B cell (primary cell): ENCODE measurements at regions not wholly inside any gene's neighbourhood (a gene's known extent, or its start where the extent isn't known, plus 50 kb on each side); places are given as distances from the start of the nearest gene placed in this dataset.

Experiments used
- ATAC-seq: fragments of 200-7000 bp; cut with Tn5 transposase; one replicate; pipeline ENCODE4 v1.10.0; 2021; ENCODE audit warnings: low read depth, mild to moderate bottlenecking, moderate number of reproducible peaks, moderate library complexity
- CTCF ChIA-PET: fragments of 350-600 bp; sonication (Branson Sonifier 250); formaldehyde crosslinking; loops from one replicate; lab custom pipeline; 2021; ENCODE audit warnings: antibody characterized with exemption, inconsistent platforms; lab: Charles Lee
- POLR2A ChIA-PET: fragments of 350-600 bp; sonication (Branson Sonifier 250); formaldehyde crosslinking; loops from one replicate; lab custom pipeline; 2021; ENCODE audit warnings: antibody characterized with exemption; lab: Charles Lee
- DNase-seq: peaks from one replicate; pipeline ENCODE4 v3.0.0; 2013
- H2AFZ ChIP-seq: 2 replicates; pipeline ENCODE4 v1.6.1; 2012; ENCODE audit warnings: mild to moderate bottlenecking, low read depth, low read length; ENCODE audit not compliant: insufficient read depth, poor library complexity, severe bottlenecking
- H3K27ac ChIP-seq, 2 donors: 1 replicate in 1 of 2; 2 replicates in 1 of 2; pipeline ENCODE4 v1.5.1; 2012 to 2013; ENCODE audit warnings: low read length in 2 of 2, mild to moderate bottlenecking in 2 of 2, moderate library complexity in 1 of 2
- H3K27me3 ChIP-seq, 4 experiments: fragments of 200-600 bp in 1 of 4; sonication (generic) in 1 of 4; replicated peaks in 1 of 4; 1 replicate in 2 of 4; 2 replicates in 2 of 4; pipeline versions ENCODE4 v1.6.1 to v1.7.0; 2013 to 2016; ENCODE audit warnings: low read length in 3 of 4, mild to moderate bottlenecking in 2 of 4, mixed read lengths in 1 of 4, moderate library complexity in 1 of 4; ENCODE audit not compliant: insufficient read depth in 4 of 4, control insufficient read depth in 3 of 4; ENCODE audit errors: control extremely low read depth in 1 of 4
- H3K36me3 ChIP-seq, 2 experiments: replicated peaks in 1 of 2; 1 replicate in 1 of 2; 2 replicates in 1 of 2; pipeline versions ENCODE4 v1.6.1 to v1.7.1; 2013; ENCODE audit warnings: low read length in 1 of 2; ENCODE audit not compliant: insufficient read depth in 2 of 2, control insufficient read depth in 1 of 2; ENCODE audit errors: control extremely low read depth in 1 of 2, extremely low read depth in 1 of 2
- H3K4me1 ChIP-seq, 2 donors: fragments of 200-600 bp in 1 of 2; sonication (generic) in 1 of 2; 1 replicate in 1 of 2; 2 replicates in 1 of 2; pipeline versions ENCODE4 v1.5.1 to v1.6.1; 2013 to 2017; ENCODE audit warnings: low read length in 2 of 2; ENCODE audit not compliant: control insufficient read depth in 2 of 2, insufficient read depth in 2 of 2
- H3K4me2 ChIP-seq: replicated peaks from 2 replicates; pipeline ENCODE3; 2012; ENCODE audit warnings: mild to moderate bottlenecking, low read depth, low read length; ENCODE audit not compliant: poor library complexity, severe bottlenecking
- H3K4me3 ChIP-seq, 5 experiments: fragments of 200-600 bp in 1 of 5; sonication (generic) in 1 of 5; 1 replicate in 3 of 5; 2 replicates in 2 of 5; pipeline versions ENCODE4 v1.5.1 to v1.7.0; 2011 to 2016; ENCODE audit warnings: low read length in 4 of 5, mild to moderate bottlenecking in 4 of 5, low read depth in 2 of 5, control low read depth in 1 of 5, moderate library complexity in 1 of 5; ENCODE audit not compliant: insufficient read depth in 1 of 5; ENCODE audit errors: control extremely low read depth in 1 of 5, extremely low read depth in 1 of 5
- H3K79me2 ChIP-seq: fragments of 200-600 bp; sonication (generic); one replicate; pipeline ENCODE4 v1.6.0; 2016; ENCODE audit warnings: low read length; ENCODE audit not compliant: control insufficient read depth, insufficient read depth
- H3K9ac ChIP-seq: fragments of 200-600 bp; sonication (generic); 2 replicates; pipeline ENCODE4 v1.6.1; 2017; ENCODE audit warnings: mild to moderate bottlenecking, low read length, moderate library complexity
- H3K9me3 ChIP-seq, 3 donors: one replicate each; pipeline versions ENCODE4 v1.6.1 to v1.7.1; 2013; ENCODE audit warnings: low read length in 2 of 3; ENCODE audit not compliant: control insufficient read depth in 2 of 3, insufficient read depth in 1 of 3; ENCODE audit errors: control extremely low read depth in 1 of 3
- H4K20me1 ChIP-seq: 2 replicates; pipeline ENCODE4 v1.6.0; 2012; ENCODE audit warnings: mild to moderate bottlenecking, low read length; ENCODE audit not compliant: insufficient read depth, control insufficient read depth, poor library complexity, severe bottlenecking
- H3K27ac Mint-ChIP-seq: one replicate; pipeline ENCODE4 v1.8.0; 2021; ENCODE audit warnings: mixed read lengths
- H3K27me3 Mint-ChIP-seq: one replicate; pipeline ENCODE4 v1.8.0; 2021; ENCODE audit warnings: mixed read lengths
- H3K4me1 Mint-ChIP-seq: one replicate; pipeline ENCODE4 v1.8.0; 2021; ENCODE audit warnings: mixed read lengths
- H3K4me3 Mint-ChIP-seq: one replicate; pipeline ENCODE4 v1.8.0; 2021; ENCODE audit warnings: mixed read lengths
- H3K9me3 Mint-ChIP-seq: one replicate; pipeline ENCODE4 v1.8.0; 2022; ENCODE audit warnings: mixed read lengths; ENCODE audit not compliant: insufficient read depth
- EZH2 ChIP-seq: IDR thresholded peaks from 2 replicates; pipeline ENCODE4 v1.6.1; 2012; ENCODE audit warnings: borderline replicate concordance, low read depth, mild to moderate bottlenecking, moderate library complexity, low read length; ENCODE audit not compliant: insufficient read depth, poor library complexity, severe bottlenecking
- WGBS: methylation state at CpG from one replicate; pipeline ENCODE4 v1.1.5; 2013; ENCODE audit warnings: missing lambda C conversion rate; ENCODE audit not compliant: insufficient coverage; 5-methylcytosine and 5-hydroxymethylcytosine counted together
- intact Hi-C: fragments of 100-400 bp; cut with micrococcal nuclease; formaldehyde crosslinking; loops from one replicate; pipeline ENCODE4 v1.10.0; 2022
- TF ChIP-seq, protein P1 (sequence below): fragments of 200-600 bp; IDR thresholded peaks from one replicate; pipeline ENCODE4 v1.8.0; 2022; ENCODE audit warnings: antibody characterized with exemption, mild to moderate bottlenecking

DNA sequence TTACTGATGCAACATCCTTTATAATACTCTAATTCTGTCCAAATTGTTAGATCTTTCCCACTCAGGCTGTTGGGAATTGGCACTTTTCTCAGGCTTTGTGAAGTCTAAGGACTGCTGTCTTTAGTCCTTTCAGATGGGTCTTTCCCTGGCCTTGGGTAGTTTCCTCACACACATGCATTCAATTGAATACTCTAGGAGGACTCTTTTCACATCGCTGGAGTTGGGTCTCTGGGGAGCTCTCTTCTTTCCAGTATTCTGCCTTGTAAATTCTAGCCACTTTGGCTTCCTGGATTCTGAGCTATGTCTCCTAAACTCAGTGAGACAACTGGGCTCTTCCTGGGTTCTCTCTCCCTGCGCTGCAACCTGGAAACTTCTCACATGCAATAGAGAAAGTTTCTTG, 215.5 kb downstream of the SNX18 start:
- H3K9me3 Mint-ChIP-seq = no peaks in the 10 kb centered on the region
- Histone ChIP-seq H3K27ac (no peak overlapping the region), H3K9me3 (no peaks in the 10 kb centered on the region), H3K36me3 (no peaks in the 10 kb centered on the region), H2AFZ (no peak overlapping the region), H3K79me2 (no peaks in the 10 kb centered on the region), H4K20me1 (no peaks in the 10 kb centered on the region), H3K27me3 (no peaks in the 10 kb centered on the region), H3K4me1 (no peaks in the 10 kb centered on the region), H3K4me2 (no peak overlapping the region), H3K9ac (no peak overlapping the region), H3K4me3 (no peak overlapping the region)
- ChIA-PET POLR2A (no interaction called here), CTCF (interaction anchor here (1.4 kb wide), 1 partner anchor 111 kb away, joined by 3 read pairs; no protein-coding TSS in a partner anchor)
- TF ChIP-seq, protein P1, sequence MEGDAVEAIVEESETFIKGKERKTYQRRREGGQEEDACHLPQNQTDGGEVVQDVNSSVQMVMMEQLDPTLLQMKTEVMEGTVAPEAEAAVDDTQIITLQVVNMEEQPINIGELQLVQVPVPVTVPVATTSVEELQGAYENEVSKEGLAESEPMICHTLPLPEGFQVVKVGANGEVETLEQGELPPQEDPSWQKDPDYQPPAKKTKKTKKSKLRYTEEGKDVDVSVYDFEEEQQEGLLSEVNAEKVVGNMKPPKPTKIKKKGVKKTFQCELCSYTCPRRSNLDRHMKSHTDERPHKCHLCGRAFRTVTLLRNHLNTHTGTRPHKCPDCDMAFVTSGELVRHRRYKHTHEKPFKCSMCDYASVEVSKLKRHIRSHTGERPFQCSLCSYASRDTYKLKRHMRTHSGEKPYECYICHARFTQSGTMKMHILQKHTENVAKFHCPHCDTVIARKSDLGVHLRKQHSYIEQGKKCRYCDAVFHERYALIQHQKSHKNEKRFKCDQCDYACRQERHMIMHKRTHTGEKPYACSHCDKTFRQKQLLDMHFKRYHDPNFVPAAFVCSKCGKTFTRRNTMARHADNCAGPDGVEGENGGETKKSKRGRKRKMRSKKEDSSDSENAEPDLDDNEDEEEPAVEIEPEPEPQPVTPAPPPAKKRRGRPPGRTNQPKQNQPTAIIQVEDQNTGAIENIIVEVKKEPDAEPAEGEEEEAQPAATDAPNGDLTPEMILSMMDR = no peak
- TF ChIP-seq EZH2 = no peak
- WGBS = no CpG with 5 or more reads among the region's 2 CpGs
- H3K27me3 Mint-ChIP-seq = no peaks in the 10 kb centered on the region
- H3K4me1 Mint-ChIP-seq = no peaks in the 10 kb centered on the region
- no peak overlapping the region for H3K4me3 Mint-ChIP-seq
- intact Hi-C loops = no loop called here
- no peak overlapping the region for H3K27ac Mint-ChIP-seq
- ATAC-seq (no peak), DNase-seq (no peak)

DNA sequence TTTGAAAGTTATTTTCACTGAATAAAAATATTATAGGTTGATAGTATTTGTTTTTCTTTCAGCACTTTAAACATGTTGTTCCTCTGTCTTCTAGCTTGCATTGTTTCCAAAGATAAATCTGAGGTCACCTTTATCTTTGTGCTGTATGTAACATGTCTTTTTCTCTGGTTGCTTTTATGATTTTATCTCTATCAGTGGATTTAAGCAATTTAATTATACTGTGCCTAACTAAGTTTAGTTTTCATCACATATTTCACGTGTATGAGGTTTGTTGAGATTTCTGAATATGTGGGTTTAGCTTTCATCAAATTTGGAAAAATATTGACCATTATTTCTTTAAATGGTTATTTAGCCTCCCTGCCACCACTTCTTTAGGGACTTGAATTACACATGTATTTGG, 214.5 kb downstream of the SNX18 start:
- Mint-ChIP-seq H3K27me3 (no peaks in the 10 kb centered on the region), H3K4me1 (no peaks in the 10 kb centered on the region), H3K27ac (no peak overlapping the region), H3K4me3 (no peak overlapping the region), H3K9me3 (no peaks in the 10 kb centered on the region)
- H2AFZ ChIP-seq = no peak overlapping the region
- no peak overlapping the region for H3K9ac ChIP-seq
- no peaks in the 10 kb centered on the region for H4K20me1 ChIP-seq
- ChIA-PET POLR2A (no interaction called here), CTCF (interaction anchor here (0.6 to 1.2 kb wide), 3 partner anchors 12 to 498 kb away, joined by 3 to 4 read pairs (median 4); no protein-coding TSS in a partner anchor)
- H3K36me3 ChIP-seq = no peaks in the 10 kb centered on the region
- intact Hi-C loops = no loop called here
- H3K4me2 ChIP-seq = no peak overlapping the region
- H3K4me1 ChIP-seq = no peaks in the 10 kb centered on the region
- H3K9me3 ChIP-seq = no peaks in the 10 kb centered on the region
- no peaks in the 10 kb centered on the region for H3K79me2 ChIP-seq
- ATAC-seq = no peak
- H3K27ac ChIP-seq = no peak overlapping the region
- no peak for DNase-seq
- no peaks in the 10 kb centered on the region for H3K27me3 ChIP-seq
- no CpG with 5 or more reads among the region's 1 CpG for WGBS
- TF ChIP-seq EZH2 = no peak
- TF ChIP-seq, protein P1 = no peak
- no peak overlapping the region for H3K4me3 ChIP-seq
